ENCODE measurements at regions not wholly inside any gene's neighbourhood (a gene's known extent, or its start where the extent isn't known, plus 50 kb on each side); places are given as distances from the start of the nearest gene placed in this dataset.
"Not testable (repeated sequence)": the region's sequence is repeated elsewhere in the genome, so short reads cannot be mapped to it uniquely, and the experiment has no call there.

DNA sequence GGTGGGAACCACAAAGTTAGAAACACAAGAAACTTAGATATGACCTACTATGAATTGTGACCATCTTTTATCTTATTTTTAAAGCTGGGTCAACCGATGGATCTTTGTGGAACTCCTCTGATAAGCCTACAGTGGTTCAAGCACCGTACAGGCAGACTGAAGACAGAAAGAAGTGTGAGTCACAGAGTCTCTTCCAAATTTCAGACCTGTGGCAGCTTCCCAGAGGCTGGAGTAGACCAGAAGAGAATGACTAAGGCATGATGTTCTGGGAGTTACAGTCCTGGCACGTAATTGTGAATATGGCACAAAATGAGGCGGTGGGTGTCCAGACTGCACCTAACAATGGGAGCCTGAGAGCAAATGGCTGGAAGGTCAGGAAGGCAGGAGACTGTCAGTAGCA is 70.0 kb downstream of the LMO4 start:
- TF ChIP-seq POLR2A (IDR thresholded peaks at IDR 0.05; ENCODE audit: low read length) (no peak), GATA1 (IDR thresholded peaks at IDR 0.05; ENCODE audit: low read depth, low read length) (no peak)

DNA sequence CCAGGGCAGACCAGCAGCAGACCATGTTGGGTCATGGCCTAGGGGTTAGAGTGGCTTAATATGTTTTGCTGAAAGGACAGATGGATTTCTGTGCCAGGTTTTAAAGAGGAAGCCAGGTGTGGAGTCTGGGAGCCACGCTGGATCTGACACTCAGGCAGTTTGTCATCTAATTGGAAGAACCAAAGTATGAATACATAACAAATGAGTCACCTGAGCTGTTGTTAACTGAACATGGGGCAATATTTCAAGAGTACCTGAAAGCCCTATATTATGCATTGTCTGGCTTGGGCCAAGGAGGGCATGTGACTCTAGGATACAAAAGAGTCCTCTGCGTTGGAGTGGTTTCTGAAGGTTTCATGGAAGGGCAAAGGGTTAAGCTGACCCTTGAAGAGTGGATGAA is 70.6 kb downstream of the LMO4 start:
- DNase-seq = no peak

More for the DNA sequence above, 70.0 kb downstream of the LMO4 start:
- DNase-seq = peak; percentile 21 to 76

DNA sequence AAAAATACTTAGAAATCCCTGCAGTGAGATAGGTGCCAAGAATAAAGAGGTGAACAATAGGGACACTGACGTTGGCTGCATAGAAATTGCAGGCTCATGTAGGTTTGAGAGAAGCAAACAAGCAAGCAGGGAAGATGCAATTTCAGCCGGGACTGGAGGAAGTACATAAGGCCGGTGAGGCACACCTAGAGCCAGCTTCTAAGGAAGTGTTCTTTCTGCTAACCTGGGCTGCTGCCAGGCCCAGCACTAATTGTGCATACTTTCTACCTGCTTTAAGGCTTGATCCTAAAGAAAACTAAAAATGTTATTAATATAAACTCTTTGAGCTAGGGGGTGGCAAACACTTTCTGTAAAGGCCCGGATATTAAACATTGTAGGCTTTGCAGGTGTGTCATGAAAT is 71.0 kb downstream of the LMO4 start:
- no peak for DNase-seq
- TF ChIP-seq GATA1 (IDR thresholded peaks at IDR 0.05; ENCODE audit: low read depth, low read length) (no peak), POLR2A (IDR thresholded peaks at IDR 0.05; ENCODE audit: low read length) (no peak)

More for the DNA sequence above, 70.6 kb downstream of the LMO4 start:
- no peak for TF ChIP-seq POLR2A (IDR thresholded peaks at IDR 0.05; ENCODE audit: low read length)
- TF ChIP-seq GATA1 (IDR thresholded peaks at IDR 0.05; ENCODE audit: low read depth, low read length) = no peak

DNA sequence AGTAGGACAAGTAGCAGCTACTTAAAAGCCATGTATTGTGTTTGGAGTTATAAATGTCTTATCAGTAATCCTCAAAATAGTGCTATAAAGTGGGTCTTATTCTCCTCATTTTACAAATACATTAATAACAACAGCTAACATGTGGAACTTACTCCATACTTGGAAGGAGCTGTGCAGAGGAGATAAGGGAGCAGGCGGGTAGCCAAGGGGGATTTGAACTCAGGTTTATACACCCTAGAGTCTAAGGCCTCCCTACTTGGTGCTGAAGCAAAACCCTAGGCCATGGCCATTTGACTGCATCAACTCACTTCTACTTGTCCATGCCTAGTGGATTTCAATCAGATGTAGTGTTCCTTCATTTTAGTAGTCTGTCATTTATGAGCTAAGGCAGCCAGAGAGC is 72.1 kb downstream of the LMO4 start:
- peak; percentile 58 to 79 for DNase-seq
- TF ChIP-seq POLR2A (IDR thresholded peaks at IDR 0.05; ENCODE audit: low read length) = no peak

DNA sequence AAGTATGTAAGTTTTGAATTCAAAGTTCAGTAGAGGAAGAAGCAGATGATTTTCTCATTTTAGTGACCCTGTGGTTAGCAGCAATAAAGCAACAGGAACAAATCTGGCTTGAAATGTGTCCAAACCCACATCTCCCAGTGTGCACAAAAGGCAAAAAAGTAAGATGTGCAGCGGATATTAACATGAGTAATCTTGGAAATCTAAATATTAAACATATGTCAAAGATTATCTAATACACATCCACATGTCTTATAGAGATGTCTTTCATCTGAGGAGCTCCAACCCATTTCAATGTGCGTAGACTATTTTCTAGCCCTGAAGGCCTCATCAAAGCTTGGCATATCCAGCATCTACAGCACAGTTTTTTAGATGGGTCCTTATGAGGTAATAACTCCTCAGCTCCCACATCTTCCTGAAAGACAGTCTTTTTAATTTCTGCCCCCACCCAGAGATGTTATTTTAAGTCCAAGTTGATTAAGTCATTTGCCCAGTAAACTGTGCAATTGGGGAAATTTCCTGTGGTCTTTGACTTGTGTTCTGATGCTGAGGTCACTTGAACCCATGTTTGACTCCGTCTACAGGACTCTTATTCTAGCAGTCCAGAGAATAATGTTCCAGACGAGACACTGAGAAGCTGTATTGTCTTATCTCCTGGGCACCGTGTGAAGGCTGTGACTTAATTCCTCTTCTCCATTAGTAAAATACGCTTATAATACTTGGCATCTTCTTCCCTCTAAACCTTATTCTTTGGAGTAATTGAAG is 73.7 kb downstream of the LMO4 start:
- DNase-seq = no peak
- TF ChIP-seq GATA1 (IDR thresholded peaks at IDR 0.05; ENCODE audit: low read depth, low read length) = no peak
- no peak for TF ChIP-seq POLR2A (IDR thresholded peaks at IDR 0.05; ENCODE audit: low read length)

DNA sequence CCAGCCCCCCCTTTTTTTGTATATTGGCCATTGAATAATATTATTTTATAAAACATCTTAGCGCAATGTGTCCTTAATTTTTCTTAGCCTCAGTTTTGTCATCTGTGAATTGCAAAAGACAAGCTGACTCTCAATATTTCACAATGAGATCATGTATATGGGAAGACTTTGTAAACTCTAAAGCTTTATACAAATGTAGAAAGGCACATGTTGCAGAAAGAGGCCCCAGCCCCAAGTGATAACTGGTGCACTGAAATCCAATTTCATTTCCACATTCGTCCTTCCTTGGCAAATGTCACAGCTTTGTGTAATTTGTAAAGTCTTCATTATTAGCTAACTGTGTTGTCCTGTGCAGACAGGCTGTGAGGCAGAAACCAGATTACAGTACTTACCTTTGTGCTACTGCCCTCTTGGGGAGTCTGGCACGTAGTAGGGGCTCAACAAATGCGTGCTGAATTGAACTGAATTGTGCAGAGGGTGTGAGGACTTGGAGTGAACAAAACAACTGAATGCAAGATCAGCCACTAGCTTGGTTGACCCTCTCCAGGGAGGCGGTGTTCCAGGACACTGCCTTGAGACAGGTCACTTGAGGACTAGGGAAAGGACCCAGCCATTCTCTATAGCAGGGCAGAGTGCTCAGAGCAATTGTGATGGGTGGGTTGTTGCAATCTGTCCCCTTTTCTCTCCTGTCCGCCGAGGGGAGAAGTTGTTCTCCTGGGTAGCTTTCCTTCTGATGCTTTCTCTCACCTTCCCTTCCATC is 74.6 kb downstream of the LMO4 start:
- TF ChIP-seq POLR2A (IDR thresholded peaks at IDR 0.05; ENCODE audit: low read length) (no peak), GATA1 (IDR thresholded peaks at IDR 0.05; ENCODE audit: low read depth, low read length) (no peak)
- no peak for DNase-seq

DNA sequence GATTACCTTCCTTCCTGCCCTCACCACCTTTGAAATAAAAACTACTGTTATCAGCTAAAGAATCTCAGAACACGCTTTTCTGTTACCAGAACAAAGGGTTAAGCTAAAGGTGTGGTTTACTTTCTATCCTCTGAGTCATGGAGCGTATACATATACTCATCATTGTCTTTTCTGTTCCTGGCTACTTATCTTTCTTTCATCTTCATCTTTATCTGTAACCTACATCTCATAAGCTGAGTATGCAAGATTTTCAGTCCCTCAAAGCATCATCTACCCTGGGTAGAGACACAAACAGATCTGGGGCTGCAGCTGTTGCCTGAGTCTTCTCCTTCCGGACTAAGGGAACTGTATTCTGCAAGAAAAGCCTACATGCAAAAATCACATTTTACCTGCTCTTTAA is 75.6 kb downstream of the LMO4 start:
- no peak for DNase-seq
- TF ChIP-seq POLR2A (IDR thresholded peaks at IDR 0.05; ENCODE audit: low read length) = no peak
- no peak for TF ChIP-seq GATA1 (IDR thresholded peaks at IDR 0.05; ENCODE audit: low read depth, low read length)

DNA sequence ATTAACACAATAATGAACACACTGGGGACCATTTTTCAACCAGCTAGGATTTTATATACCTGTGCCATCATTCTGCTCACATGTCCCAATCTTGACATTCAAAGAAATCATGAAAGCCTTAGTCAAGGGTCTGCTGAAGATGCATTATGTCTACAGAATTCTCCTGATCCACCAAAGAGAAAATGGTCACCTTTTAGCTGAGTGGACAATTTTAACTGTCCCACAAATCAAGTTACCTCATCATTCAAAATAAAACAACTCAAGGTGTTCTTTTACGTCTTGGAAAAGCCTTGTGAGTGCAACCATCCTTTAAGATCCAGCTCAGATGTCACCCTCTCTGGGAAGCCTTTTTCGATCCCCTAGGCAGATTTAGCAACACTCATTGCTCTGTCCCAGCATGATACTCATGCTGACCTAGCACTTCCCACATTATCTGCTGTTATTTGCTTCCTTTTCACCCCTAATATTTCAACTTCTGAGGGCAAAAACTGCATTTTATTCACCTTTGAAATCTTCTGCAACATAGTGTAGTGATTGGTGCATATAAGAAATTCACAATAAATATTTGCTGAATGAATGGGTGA is 80.1 kb downstream of the LMO4 start:
- no peak for DNase-seq
- TF ChIP-seq GATA1 (IDR thresholded peaks at IDR 0.05; ENCODE audit: low read depth, low read length) = no peak
- TF ChIP-seq POLR2A (IDR thresholded peaks at IDR 0.05; ENCODE audit: low read length) = no peak

DNA sequence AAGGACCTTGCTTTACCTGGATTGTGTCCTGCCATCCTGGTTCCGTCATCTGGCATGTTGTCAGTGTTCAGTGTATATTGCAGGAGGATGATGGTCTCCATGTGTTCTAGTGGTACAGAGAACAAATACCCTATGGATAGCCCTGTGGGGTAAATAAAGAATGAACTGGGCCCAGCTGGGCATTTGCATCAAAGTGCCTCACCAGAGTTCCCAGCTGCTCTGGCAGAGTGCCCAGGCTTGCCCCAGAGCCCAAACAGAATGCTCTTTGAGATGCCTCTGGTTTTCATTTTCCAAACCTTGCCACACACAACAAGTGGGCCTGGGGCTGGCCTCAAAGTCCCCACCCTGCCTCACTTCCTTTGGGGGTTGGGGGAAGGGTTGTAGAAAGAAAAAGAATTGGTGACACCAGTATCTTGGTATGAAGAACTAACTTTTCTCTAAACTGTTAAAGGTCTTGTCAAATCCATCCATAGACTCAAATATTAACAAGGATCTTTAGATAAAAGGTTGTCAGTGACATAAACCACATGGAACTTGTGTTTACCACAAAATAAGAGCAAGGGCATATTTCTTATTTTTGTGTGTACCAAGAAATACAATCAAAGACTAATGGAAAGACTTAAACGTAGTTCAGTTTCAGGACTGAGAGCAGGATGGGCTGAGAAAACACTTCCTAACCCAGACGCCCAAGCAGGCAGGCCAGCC is 82.2 kb downstream of the LMO4 start:
- TF ChIP-seq GATA1 (IDR thresholded peaks at IDR 0.05; ENCODE audit: low read depth, low read length) (no peak), POLR2A (IDR thresholded peaks at IDR 0.05; ENCODE audit: low read length) (no peak)

DNA sequence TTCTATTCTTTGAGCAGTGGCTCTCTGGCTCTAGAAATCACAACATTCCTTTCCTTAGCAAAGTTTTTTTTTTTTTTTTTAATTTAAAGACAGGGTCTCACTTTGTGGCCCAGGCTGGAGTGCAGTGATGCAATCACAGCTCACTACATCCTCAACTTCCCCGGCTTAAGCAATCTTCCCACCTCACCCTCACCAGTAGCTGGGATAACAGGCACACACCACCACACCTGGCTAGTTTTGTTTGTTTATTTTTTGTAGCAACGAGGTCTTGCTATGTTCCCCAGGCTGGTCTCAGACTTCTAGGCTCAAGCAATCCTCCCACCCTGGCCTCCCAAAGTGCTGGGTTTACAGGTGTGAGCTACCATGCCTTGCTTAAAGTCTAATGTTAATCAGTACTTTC is 85.2 kb downstream of the LMO4 start:
- not testable (repeated sequence) for DNase-seq

More for the DNA sequence above, 82.2 kb downstream of the LMO4 start:
- DNase-seq = no peak

DNA sequence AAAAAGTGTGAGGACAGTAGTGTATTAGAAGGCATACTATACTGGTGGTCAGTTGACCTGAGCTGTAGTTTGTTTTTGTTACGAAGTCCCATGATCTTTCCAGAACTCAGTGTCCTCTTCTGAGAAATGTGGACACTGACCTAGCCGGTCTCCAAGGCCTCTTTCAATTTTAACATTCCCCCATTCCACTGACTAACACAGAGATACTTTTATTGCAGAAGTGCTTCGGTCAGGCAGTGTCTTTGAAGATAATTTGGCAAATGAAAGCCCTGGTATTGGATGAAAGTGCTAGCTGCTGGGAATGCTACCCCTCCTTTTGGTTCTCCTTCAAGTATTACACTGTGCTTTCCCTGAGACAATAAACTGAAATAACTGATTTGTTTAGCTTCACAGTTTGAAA is 89.4 kb downstream of the LMO4 start:
- DNase-seq = no peak
- TF ChIP-seq GATA1 (IDR thresholded peaks at IDR 0.05; ENCODE audit: low read depth, low read length) (no peak), POLR2A (IDR thresholded peaks at IDR 0.05; ENCODE audit: low read length) (no peak)

DNA sequence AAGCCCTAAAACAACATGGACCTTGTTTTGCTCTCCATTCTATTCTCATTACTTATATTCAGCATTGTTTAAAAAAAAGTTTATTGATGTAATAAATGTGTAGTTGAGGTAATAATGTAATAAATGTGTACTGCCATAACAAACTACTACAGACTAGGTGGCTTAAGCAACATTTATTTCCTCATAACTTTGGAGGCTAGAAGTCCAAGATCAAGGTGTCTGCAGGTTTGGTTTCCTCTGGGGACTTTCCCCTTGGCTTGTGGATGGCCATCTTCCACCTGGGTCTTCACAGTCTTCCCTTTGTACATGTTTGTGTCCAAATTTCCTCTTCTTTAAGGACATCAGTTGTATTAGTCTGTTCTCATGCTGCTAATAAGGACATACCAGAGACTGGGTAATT is 93.1 kb downstream of the LMO4 start:
- DNase-seq = no peak
- TF ChIP-seq POLR2A (IDR thresholded peaks at IDR 0.05; ENCODE audit: low read length) (no peak), GATA1 (IDR thresholded peaks at IDR 0.05; ENCODE audit: low read depth, low read length) (no peak)

DNA sequence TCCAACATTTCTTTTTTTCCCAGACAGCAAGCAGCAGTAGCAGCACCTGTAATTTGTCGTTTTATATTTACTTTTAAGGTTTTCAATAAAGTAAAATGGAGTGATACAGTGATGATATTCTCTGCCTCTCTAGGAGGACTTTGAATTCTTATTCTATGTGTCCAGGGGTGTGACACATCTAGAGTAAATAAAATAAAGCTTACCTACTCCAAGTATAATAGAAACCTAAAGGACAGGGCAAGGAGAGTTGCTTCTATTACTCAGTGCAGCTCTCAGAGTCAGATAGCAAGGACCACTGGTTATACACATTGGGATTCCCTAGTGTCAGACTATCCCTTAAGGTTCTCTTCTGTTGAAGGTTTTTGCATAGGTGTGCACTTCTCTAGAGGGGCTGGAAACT is 95.9 kb downstream of the LMO4 start:
- no peak for DNase-seq
- TF ChIP-seq GATA1 (IDR thresholded peaks at IDR 0.05; ENCODE audit: low read depth, low read length) (no peak), POLR2A (IDR thresholded peaks at IDR 0.05; ENCODE audit: low read length) (no peak)

Data from erythroblast (primary cell).